ENCODE measurements at regions not wholly inside any gene's neighbourhood (a gene's known extent, or its start where the extent isn't known, plus 50 kb on each side); places are given as distances from the start of the nearest gene placed in this dataset.

- in situ Hi-C loops (cut with MboI; ENCODE audit: low sequenced_read_pairs): no loop called here
These were observed 251.2 kb downstream of the PLK2 start for GRCh38 chr5:58208674-58209073.

GRCh38 chr5:58207076-58207475, 252.8 kb downstream of the PLK2 start:
- in situ Hi-C loops (cut with MboI; ENCODE audit: low sequenced_read_pairs): no loop called here

GRCh38 chr5:58204966-58205365, 254.9 kb downstream of the PLK2 start:
- in situ Hi-C loops (cut with MboI; ENCODE audit: low sequenced_read_pairs): no loop called here

- in situ Hi-C loops (cut with MboI; ENCODE audit: low sequenced_read_pairs): no loop called here
These were observed 256.9 kb downstream of the PLK2 start for GRCh38 chr5:58202941-58203444.

- in situ Hi-C loops (cut with MboI; ENCODE audit: low sequenced_read_pairs): no loop called here
These were observed 257.8 kb downstream of the PLK2 start for GRCh38 chr5:58201922-58202648.

GRCh38 chr5:58200451-58200850, 259.4 kb downstream of the PLK2 start:
- in situ Hi-C loops (cut with MboI; ENCODE audit: low sequenced_read_pairs): no loop called here

GRCh38 chr5:58199087-58199486, 260.8 kb downstream of the PLK2 start:
- in situ Hi-C loops (cut with MboI; ENCODE audit: low sequenced_read_pairs): no loop called here

GRCh38 chr5:58198330-58198729, 261.6 kb downstream of the PLK2 start:
- in situ Hi-C loops (cut with MboI; ENCODE audit: low sequenced_read_pairs): no loop called here

- in situ Hi-C loops (cut with MboI; ENCODE audit: low sequenced_read_pairs): no loop called here
These were observed 262.0 kb downstream of the PLK2 start for GRCh38 chr5:58197875-58198274.

GRCh38 chr5:58191443-58191842, 268.4 kb downstream of the PLK2 start:
- in situ Hi-C loops (cut with MboI; ENCODE audit: low sequenced_read_pairs): no loop called here

- in situ Hi-C loops (cut with MboI; ENCODE audit: low sequenced_read_pairs): no loop called here
These were observed 271.6 kb downstream of the PLK2 start for GRCh38 chr5:58188262-58188651.

GRCh38 chr5:58187432-58188261, 272.2 kb downstream of the PLK2 start:
- in situ Hi-C loops (cut with MboI; ENCODE audit: low sequenced_read_pairs): no loop called here

GRCh38 chr5:58185801-58186200, 274.1 kb downstream of the PLK2 start:
- in situ Hi-C loops (cut with MboI; ENCODE audit: low sequenced_read_pairs): no loop called here

- in situ Hi-C loops (cut with MboI; ENCODE audit: low sequenced_read_pairs): no loop called here
These were observed 274.5 kb downstream of the PLK2 start for GRCh38 chr5:58185397-58185796.

GRCh38 chr5:58184910-58185309, 275.0 kb downstream of the PLK2 start:
- in situ Hi-C loops (cut with MboI; ENCODE audit: low sequenced_read_pairs): no loop called here

- in situ Hi-C loops (cut with MboI; ENCODE audit: low sequenced_read_pairs): no loop called here
These were observed 276.1 kb downstream of the PLK2 start for GRCh38 chr5:58183786-58184085.

- in situ Hi-C loops (cut with MboI; ENCODE audit: low sequenced_read_pairs): no loop called here
These were observed 276.7 kb downstream of the PLK2 start for GRCh38 chr5:58183078-58183785.

- in situ Hi-C loops (cut with MboI; ENCODE audit: low sequenced_read_pairs): no loop called here
These were observed 277.5 kb downstream of the PLK2 start for GRCh38 chr5:58182287-58182841.

GRCh38 chr5:58181578-58182286, 278.2 kb downstream of the PLK2 start:
- in situ Hi-C loops (cut with MboI; ENCODE audit: low sequenced_read_pairs): no loop called here

GRCh38 chr5:58172946-58173345, 286.9 kb downstream of the PLK2 start:
- in situ Hi-C loops (cut with MboI; ENCODE audit: low sequenced_read_pairs): no loop called here

GRCh38 chr5:58165152-58165551, 294.7 kb downstream of the PLK2 start:
- in situ Hi-C loops (cut with MboI; ENCODE audit: low sequenced_read_pairs): no loop called here

Measured in hTERT RPE-1 (cell line).